Hepatocyte (in vitro differentiated cells): ENCODE measurements at regions not wholly inside any gene's neighbourhood (a gene's known extent, or its start where the extent isn't known, plus 50 kb on each side); places are given as distances from the start of the nearest gene placed in this dataset.

Experiments used
- DNase-seq: peaks from one replicate; pipeline ENCODE4 v3.0.0-alpha.2; 2016; ENCODE audit warnings: low spot score
- H2AFZ ChIP-seq: fragments of 200-600 bp; sonication (generic); 2 replicates; pipeline ENCODE4 v1.6.0; 2016; ENCODE audit warnings: antibody characterized with exemption, mild to moderate bottlenecking
- H3K27ac ChIP-seq: fragments of 200-600 bp; sonication (generic); 2 replicates; pipeline ENCODE4 v1.5.1; 2016; ENCODE audit warnings: mild to moderate bottlenecking
- H3K27me3 ChIP-seq: fragments of 200-600 bp; sonication (generic); 2 replicates; pipeline ENCODE4 v1.6.1; 2016
- H3K36me3 ChIP-seq: fragments of 200-600 bp; sonication (generic); replicated peaks from 2 replicates; pipeline ENCODE4 v1.5.1; 2016; ENCODE audit warnings: low read depth; ENCODE audit not compliant: insufficient read depth
- H3K4me1 ChIP-seq: fragments of 200-600 bp; sonication (generic); 2 replicates; pipeline ENCODE4 v1.5.1; 2016; ENCODE audit warnings: mild to moderate bottlenecking, moderate library complexity; ENCODE audit not compliant: insufficient read depth
- H3K4me2 ChIP-seq: fragments of 200-600 bp; sonication (generic); 2 replicates; pipeline ENCODE4 v1.6.0; 2016
- H3K4me3 ChIP-seq: fragments of 200-600 bp; sonication (generic); 2 replicates; pipeline ENCODE4 v1.5.1; 2016; ENCODE audit warnings: mild to moderate bottlenecking
- H3K79me2 ChIP-seq: fragments of 200-600 bp; sonication (generic); 2 replicates; pipeline ENCODE4 v1.6.0; 2017; ENCODE audit warnings: mild to moderate bottlenecking
- H3K9me2 ChIP-seq: fragments of 200-600 bp; sonication (generic); replicated peaks from 2 replicates; pipeline ENCODE4 v1.6.0; 2017; ENCODE audit warnings: mild to moderate bottlenecking; ENCODE audit not compliant: insufficient read depth
- H3K9me3 ChIP-seq: fragments of 200-600 bp; sonication (generic); 2 replicates; pipeline ENCODE4 v1.5.1; 2016; ENCODE audit warnings: low read depth, mild to moderate bottlenecking
- H4K20me1 ChIP-seq: fragments of 200-600 bp; sonication (generic); 2 replicates; pipeline ENCODE4 v1.6.0; 2016; ENCODE audit warnings: mild to moderate bottlenecking; ENCODE audit not compliant: insufficient read depth, poor library complexity, severe bottlenecking
- EZH2 ChIP-seq: fragments of 200-600 bp; sonication (generic); IDR thresholded peaks from 2 replicates; pipeline ENCODE4 v1.6.1; 2016; ENCODE audit warnings: antibody characterized with exemption, mild to moderate bottlenecking, borderline replicate concordance
- EZH2phosphoT487 ChIP-seq: fragments of 200-600 bp; sonication (generic); IDR thresholded peaks from one replicate; pipeline ENCODE4 v1.6.1; 2018; ENCODE audit warnings: antibody characterized with exemption, mild to moderate bottlenecking, low read depth, moderate library complexity; ENCODE audit not compliant: unreplicated experiment, severe bottlenecking
- WGBS: methylation state at CpG from one replicate; pipeline ENCODE4 v1.1.6; 2016; ENCODE audit warnings: low lambda C conversion rate; ENCODE audit errors: missing lambda C conversion rate; 5-methylcytosine and 5-hydroxymethylcytosine counted together
- TF ChIP-seq, protein P1 (sequence below): fragments of 200-600 bp; sonication (generic); IDR thresholded peaks from 2 replicates; pipeline ENCODE4 v1.5.1; 2016; ENCODE audit warnings: antibody characterized with exemption, mild to moderate bottlenecking; ENCODE audit not compliant: poor library complexity

DNA sequence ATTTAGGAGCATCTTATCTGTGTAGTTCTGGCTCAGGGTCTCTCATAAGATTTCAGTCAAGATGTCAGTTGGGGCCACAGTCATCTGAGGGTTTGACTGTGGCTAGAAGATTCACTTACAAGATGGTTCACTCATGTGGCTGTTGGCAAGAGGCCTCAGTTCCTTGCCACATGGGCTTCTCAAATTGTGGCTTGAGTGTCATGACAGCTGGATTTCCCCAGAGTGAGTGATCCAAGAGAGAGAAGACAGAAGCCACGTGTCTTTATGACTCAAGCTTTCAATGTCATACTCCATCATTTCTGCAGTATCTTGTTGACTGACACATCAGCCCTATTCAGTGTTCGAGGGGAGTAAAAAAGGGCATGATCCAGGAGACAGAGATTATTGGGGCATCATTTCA is 131.3 kb upstream of the AP1S2 start:
- Histone ChIP-seq H3K4me2 (no peak overlapping the region), H3K79me2 (no peaks in the 10 kb centered on the region), H3K9me2 (no peaks in the 10 kb centered on the region), H4K20me1 (no peaks in the 10 kb centered on the region), H3K27me3 (no peaks in the 10 kb centered on the region), H3K4me3 (no peak overlapping the region), H3K4me1 (no peaks in the 10 kb centered on the region), H3K36me3 (no peaks in the 10 kb centered on the region), H2AFZ (no peak overlapping the region), H3K9me3 (no peaks in the 10 kb centered on the region), H3K27ac (no peak overlapping the region)
- TF ChIP-seq EZH2 (no peak), EZH2phosphoT487 (no peak)
- TF ChIP-seq, protein P1, sequence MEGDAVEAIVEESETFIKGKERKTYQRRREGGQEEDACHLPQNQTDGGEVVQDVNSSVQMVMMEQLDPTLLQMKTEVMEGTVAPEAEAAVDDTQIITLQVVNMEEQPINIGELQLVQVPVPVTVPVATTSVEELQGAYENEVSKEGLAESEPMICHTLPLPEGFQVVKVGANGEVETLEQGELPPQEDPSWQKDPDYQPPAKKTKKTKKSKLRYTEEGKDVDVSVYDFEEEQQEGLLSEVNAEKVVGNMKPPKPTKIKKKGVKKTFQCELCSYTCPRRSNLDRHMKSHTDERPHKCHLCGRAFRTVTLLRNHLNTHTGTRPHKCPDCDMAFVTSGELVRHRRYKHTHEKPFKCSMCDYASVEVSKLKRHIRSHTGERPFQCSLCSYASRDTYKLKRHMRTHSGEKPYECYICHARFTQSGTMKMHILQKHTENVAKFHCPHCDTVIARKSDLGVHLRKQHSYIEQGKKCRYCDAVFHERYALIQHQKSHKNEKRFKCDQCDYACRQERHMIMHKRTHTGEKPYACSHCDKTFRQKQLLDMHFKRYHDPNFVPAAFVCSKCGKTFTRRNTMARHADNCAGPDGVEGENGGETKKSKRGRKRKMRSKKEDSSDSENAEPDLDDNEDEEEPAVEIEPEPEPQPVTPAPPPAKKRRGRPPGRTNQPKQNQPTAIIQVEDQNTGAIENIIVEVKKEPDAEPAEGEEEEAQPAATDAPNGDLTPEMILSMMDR = no peak
- WGBS = 85% methylated on average over 2 of the region's 2 CpGs
- DNase-seq = no peak

- H3K9me3 ChIP-seq = no peaks in the 10 kb centered on the region
- DNase-seq = no peak
- no peaks in the 10 kb centered on the region for H3K36me3 ChIP-seq
- no peaks in the 10 kb centered on the region for H4K20me1 ChIP-seq
- 100% methylated on average over 1 of the region's 1 CpG for WGBS
- no peak overlapping the region for H3K4me3 ChIP-seq
- H3K4me1 ChIP-seq = no peaks in the 10 kb centered on the region
- TF ChIP-seq, protein P1 = no peak
- TF ChIP-seq EZH2phosphoT487 (no peak), EZH2 (no peak)
- no peak overlapping the region for H2AFZ ChIP-seq
- no peaks in the 10 kb centered on the region for H3K79me2 ChIP-seq
- no peak overlapping the region for H3K4me2 ChIP-seq
- no peak overlapping the region for H3K27ac ChIP-seq
- H3K9me2 ChIP-seq = no peaks in the 10 kb centered on the region
- H3K27me3 ChIP-seq = no peaks in the 10 kb centered on the region
These were observed 128.4 kb upstream of the AP1S2 start for GRCh38 chrX:15983034-15983433.

- no peak overlapping the region for H3K4me2 ChIP-seq
- DNase-seq = no peak
- H3K4me3 ChIP-seq = no peak overlapping the region
- no peak overlapping the region for H3K27ac ChIP-seq
- WGBS = 61% methylated on average over 3 of the region's 3 CpGs
- no peaks in the 10 kb centered on the region for H3K9me3 ChIP-seq
- no peaks in the 10 kb centered on the region for H3K4me1 ChIP-seq
- H3K9me2 ChIP-seq = no peaks in the 10 kb centered on the region
- peak overlapping the region; percentile 17 for H2AFZ ChIP-seq
- no peaks in the 10 kb centered on the region for H3K79me2 ChIP-seq
- H4K20me1 ChIP-seq = no peaks in the 10 kb centered on the region
- H3K36me3 ChIP-seq = no peaks in the 10 kb centered on the region
- no peaks in the 10 kb centered on the region for H3K27me3 ChIP-seq
- no peak for TF ChIP-seq EZH2phosphoT487
- TF ChIP-seq EZH2 = no peak
- TF ChIP-seq, protein P1 = no peak
These were observed 123.0 kb upstream of the AP1S2 start for GRCh38 chrX:15977644-15978043.

DNA sequence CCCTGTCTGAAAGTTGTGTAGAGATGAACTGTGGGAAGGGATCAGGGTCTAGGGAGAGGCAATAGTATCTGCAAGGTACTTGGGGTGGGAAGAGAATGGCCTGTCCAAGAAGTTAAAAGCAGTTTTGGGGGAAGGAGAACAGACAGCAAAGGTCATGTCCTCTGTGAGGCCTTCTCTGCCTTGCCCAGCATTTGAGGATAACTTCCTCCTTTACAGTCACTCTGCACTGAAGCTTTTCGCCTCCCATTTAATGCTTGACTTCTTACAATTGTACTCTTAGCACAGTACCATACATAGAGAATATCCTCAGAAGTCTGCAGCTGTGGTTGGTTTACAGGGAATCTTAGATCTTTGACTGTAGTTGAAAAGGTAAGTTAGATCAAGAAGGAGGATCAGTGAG is 121.8 kb upstream of the AP1S2 start:
- no peak overlapping the region for H3K27ac ChIP-seq
- H3K9me3 ChIP-seq = no peaks in the 10 kb centered on the region
- H3K9me2 ChIP-seq = no peaks in the 10 kb centered on the region
- H3K4me2 ChIP-seq = no peak overlapping the region
- no peak overlapping the region for H3K4me3 ChIP-seq
- no peak overlapping the region for H2AFZ ChIP-seq
- no peak for TF ChIP-seq EZH2phosphoT487
- H3K79me2 ChIP-seq = no peaks in the 10 kb centered on the region
- H3K4me1 ChIP-seq = no peaks in the 10 kb centered on the region
- H3K36me3 ChIP-seq = no peaks in the 10 kb centered on the region
- 91% methylated on average over 1 of the region's 1 CpG for WGBS
- H4K20me1 ChIP-seq = no peaks in the 10 kb centered on the region
- no peak for DNase-seq
- H3K27me3 ChIP-seq = no peaks in the 10 kb centered on the region
